ENCODE measurements at regions not wholly inside any gene's neighbourhood (a gene's known extent, or its start where the extent isn't known, plus 50 kb on each side); places are given as distances from the start of the nearest gene placed in this dataset.

DNA sequence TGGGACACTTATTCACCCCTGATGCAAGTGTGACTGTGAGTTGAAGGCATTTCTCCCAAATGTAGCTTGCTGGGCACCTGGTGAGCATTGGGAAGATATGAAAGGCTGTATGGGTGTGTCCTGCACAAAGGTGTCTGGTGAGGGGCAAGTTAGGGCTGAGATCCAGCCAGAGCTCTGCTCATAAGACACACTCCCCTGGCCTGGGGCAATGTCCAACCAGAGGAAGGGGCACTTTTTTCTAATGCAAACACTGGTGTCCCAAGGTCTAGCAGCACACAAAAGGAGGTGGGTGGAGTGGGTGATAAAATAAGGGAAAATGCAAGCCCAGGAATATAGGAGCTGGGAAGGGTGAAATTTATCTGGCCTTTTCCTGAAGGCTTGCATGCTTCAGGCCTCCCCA lies 57.0 kb upstream of the TRABD2B start:
- H3K4me1 ChIP-seq = peaks cover 0 to 9% (median 8%) of the 10 kb centered on the region in 4 donors
- no peak overlapping the region for H3K4me3 ChIP-seq
- H3K27ac ChIP-seq = no peak overlapping the region
- no peak for DNase-seq
- no peaks in the 10 kb centered on the region for H3K9me3 ChIP-seq
- TF ChIP-seq POLR2AphosphoS5 (IDR thresholded peaks at IDR 0.05) (no peak), EP300 (IDR thresholded peaks at IDR 0.05) (no peak), POLR2A (IDR thresholded peaks at IDR 0.05) (no peak)
- TF ChIP-seq, protein P1, sequence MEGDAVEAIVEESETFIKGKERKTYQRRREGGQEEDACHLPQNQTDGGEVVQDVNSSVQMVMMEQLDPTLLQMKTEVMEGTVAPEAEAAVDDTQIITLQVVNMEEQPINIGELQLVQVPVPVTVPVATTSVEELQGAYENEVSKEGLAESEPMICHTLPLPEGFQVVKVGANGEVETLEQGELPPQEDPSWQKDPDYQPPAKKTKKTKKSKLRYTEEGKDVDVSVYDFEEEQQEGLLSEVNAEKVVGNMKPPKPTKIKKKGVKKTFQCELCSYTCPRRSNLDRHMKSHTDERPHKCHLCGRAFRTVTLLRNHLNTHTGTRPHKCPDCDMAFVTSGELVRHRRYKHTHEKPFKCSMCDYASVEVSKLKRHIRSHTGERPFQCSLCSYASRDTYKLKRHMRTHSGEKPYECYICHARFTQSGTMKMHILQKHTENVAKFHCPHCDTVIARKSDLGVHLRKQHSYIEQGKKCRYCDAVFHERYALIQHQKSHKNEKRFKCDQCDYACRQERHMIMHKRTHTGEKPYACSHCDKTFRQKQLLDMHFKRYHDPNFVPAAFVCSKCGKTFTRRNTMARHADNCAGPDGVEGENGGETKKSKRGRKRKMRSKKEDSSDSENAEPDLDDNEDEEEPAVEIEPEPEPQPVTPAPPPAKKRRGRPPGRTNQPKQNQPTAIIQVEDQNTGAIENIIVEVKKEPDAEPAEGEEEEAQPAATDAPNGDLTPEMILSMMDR (IDR thresholded peaks at IDR 0.05) = no peak
- intact Hi-C loops (cut with DNase I) = no loop called here
- no peaks in the 10 kb centered on the region for H3K36me3 ChIP-seq
- no peaks in the 10 kb centered on the region for H3K27me3 ChIP-seq

DNA sequence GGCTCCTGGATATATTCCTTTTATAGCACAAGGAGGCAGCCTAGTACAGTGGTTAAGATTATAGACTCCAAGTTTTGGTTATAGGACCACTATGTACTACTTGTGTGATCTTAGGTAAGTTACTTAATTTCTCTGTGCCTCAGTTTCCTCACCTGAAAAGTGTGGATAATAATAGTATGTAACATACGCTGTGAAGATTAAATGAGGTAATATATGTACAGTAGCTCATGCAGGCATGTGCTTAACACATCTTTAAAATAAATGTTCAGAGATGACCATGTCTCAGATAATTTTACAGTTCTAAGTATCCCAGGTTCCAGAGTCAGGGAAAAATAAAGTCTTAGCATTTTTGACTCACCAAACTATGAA lies 55.7 kb upstream of the TRABD2B start:
- Histone ChIP-seq H3K36me3 (no peaks in the 10 kb centered on the region), H3K9me3 (no peaks in the 10 kb centered on the region), H3K4me1 (peaks cover 0 to 9% (median 8%) of the 10 kb centered on the region in 4 donors), H3K27me3 (no peaks in the 10 kb centered on the region), H3K4me3 (no peak overlapping the region), H3K27ac (no peak overlapping the region)
- no peak for DNase-seq
- 64 to 92% methylated on average over 1 of the region's 1 CpG for WGBS, 2 donors
- intact Hi-C loops (cut with DNase I) = no loop called here
- TF ChIP-seq POLR2A (IDR thresholded peaks at IDR 0.05) (no peak), POLR2AphosphoS5 (IDR thresholded peaks at IDR 0.05) (no peak), EP300 (IDR thresholded peaks at IDR 0.05) (no peak)
- TF ChIP-seq, protein P1 (IDR thresholded peaks at IDR 0.05) = no peak

GRCh38 chr1:48051466-48052126 lies 54.4 kb upstream of the TRABD2B start:
- DNase-seq = no peak
- H3K4me1 ChIP-seq = peaks cover 0 to 9% (median 8%) of the 10 kb centered on the region in 4 donors
- H3K9me3 ChIP-seq = no peaks in the 10 kb centered on the region
- TF ChIP-seq EP300 (IDR thresholded peaks at IDR 0.05) = no peak
- TF ChIP-seq, protein P1 (IDR thresholded peaks at IDR 0.05) = no peak
- 76 to 81% methylated on average over 5 of the region's 5 CpGs for WGBS, 2 donors
- no peak overlapping the region for H3K4me3 ChIP-seq
- no peak overlapping the region for H3K27ac ChIP-seq
- H3K27me3 ChIP-seq = no peaks in the 10 kb centered on the region
- intact Hi-C loops (cut with DNase I) = no loop called here
- no peaks in the 10 kb centered on the region for H3K36me3 ChIP-seq

DNA sequence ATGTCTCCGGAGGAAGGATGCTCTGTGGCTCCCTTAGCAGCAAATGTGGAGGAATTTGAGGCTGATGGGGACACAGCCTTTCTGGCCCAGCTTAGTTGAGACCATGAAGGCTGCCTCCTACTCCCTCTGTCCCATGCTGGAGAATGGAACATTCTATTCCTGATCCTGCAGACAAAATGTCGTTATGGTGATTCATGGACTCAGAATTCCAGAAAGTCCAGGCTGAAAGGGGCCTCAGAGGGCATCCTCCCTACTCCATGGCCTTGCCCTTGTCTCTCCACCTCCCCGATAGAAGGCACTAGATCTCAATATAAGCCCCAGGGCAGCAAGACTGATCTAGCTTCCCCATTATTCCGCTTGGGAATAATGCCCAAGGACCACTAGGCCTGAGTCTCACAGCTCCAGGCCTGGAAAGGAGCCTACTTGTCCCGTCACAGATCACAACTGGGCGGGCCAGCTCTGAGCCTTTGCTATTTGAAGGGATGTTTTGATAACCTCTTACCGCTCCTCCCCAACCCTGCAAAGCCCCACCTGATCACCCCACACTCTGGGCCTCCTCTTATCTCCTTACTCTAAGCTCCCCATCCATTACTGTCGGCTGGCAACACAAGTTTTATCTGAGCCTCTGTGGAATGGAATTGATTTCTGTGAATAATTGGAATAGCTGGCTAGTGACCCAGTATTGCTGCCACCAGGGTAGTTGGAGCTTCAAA lies 52.8 kb upstream of the TRABD2B start:
- H3K4me3 ChIP-seq = no peak overlapping the region
- WGBS, 2 donors = 87 to 91% methylated on average over 8 of the region's 8 CpGs
- TF ChIP-seq, protein P1 (IDR thresholded peaks at IDR 0.05) = no peak
- TF ChIP-seq EP300 (IDR thresholded peaks at IDR 0.05) = no peak
- no peak for TF ChIP-seq POLR2AphosphoS5 (IDR thresholded peaks at IDR 0.05)
- TF ChIP-seq POLR2A (IDR thresholded peaks at IDR 0.05) = no peak
- no peak for DNase-seq
- H3K9me3 ChIP-seq = no peaks in the 10 kb centered on the region
- intact Hi-C loops (cut with DNase I) = no loop called here
- no peak overlapping the region for H3K27ac ChIP-seq
- no peaks in the 10 kb centered on the region for H3K36me3 ChIP-seq
- peaks cover 0 to 9% (median 8%) of the 10 kb centered on the region in 4 donors for H3K4me1 ChIP-seq
- H3K27me3 ChIP-seq = no peaks in the 10 kb centered on the region
